Vagina (tissue), 2 donors: ENCODE measurements at regions not wholly inside any gene's neighbourhood (a gene's known extent, or its start where the extent isn't known, plus 50 kb on each side); places are given as distances from the start of the nearest gene placed in this dataset.

Experiments
- DNase-seq, 2 donors: peaks; one replicate each; pipeline ENCODE4 v3.0.0-alpha.2; 2017; ENCODE audit errors: extremely low spot score in 2 of 2
- H3K27ac ChIP-seq: fragments of 200-600 bp; sonication (generic); one replicate; pipeline ENCODE4 v1.5.1; 2019
- H3K27me3 ChIP-seq: fragments of 200-600 bp; sonication (generic); one replicate; pipeline ENCODE4 v1.5.1; 2019
- H3K36me3 ChIP-seq, 2 donors: fragments of 200-600 bp; sonication (generic); one replicate each; pipeline ENCODE4 v1.5.1; 2017 to 2019
- H3K4me1 ChIP-seq: fragments of 200-600 bp; sonication (generic); one replicate; pipeline ENCODE4 v1.5.1; 2019
- H3K4me3 ChIP-seq, 2 donors: fragments of 200-600 bp; sonication (generic); 1 replicate in 1 of 2; 2 replicates in 1 of 2; pipeline ENCODE4 v1.5.1; 2016 to 2019
- H3K9me3 ChIP-seq: fragments of 200-600 bp; sonication (generic); one replicate; pipeline ENCODE4 v1.5.1; 2019
- CTCF ChIP-seq, 3 experiments: fragments of 450-650 bp in 2 of 3; fragments of 200-600 bp in 1 of 3; sonication (generic) in 1 of 3; IDR thresholded peaks; one replicate each; pipeline ENCODE4 v1.5.1; 2017 to 2019; ENCODE audit warnings: antibody characterized with exemption in 3 of 3, mild to moderate bottlenecking in 2 of 3, moderate library complexity in 2 of 3
- POLR2A ChIP-seq, 2 donors: fragments of 450-650 bp; IDR thresholded peaks; one replicate each; pipeline ENCODE4 v1.6.1; 2017; ENCODE audit warnings: antibody characterized with exemption in 2 of 2, mild to moderate bottlenecking in 2 of 2, moderate library complexity in 2 of 2
- POLR2AphosphoS5 ChIP-seq, 2 donors: sonication (generic); formaldehyde crosslinking; IDR thresholded peaks; one replicate each; pipeline ENCODE4 v1.9.0; 2017; ENCODE audit warnings: antibody characterized with exemption in 2 of 2, mild to moderate bottlenecking in 2 of 2, low read depth in 1 of 2; ENCODE audit not compliant: insufficient read depth in 1 of 2
- intact Hi-C: fragments of 100-400 bp; cut with DNase I; formaldehyde crosslinking; loops from one replicate; pipeline ENCODE4 v1.15.1; 2023

GRCh38 chr9:79477241-79477840 lies 94.4 kb upstream of the TLE4 start:
- H3K4me1 ChIP-seq = no peaks in the 10 kb centered on the region
- no peak overlapping the region for H3K4me3 ChIP-seq
- H3K27me3 ChIP-seq = no peaks in the 10 kb centered on the region
- intact Hi-C loops = no loop called here
- no peak for DNase-seq
- no peak for TF ChIP-seq POLR2A (IDR thresholded peaks at IDR 0.05)
- no peak for TF ChIP-seq CTCF (IDR thresholded peaks at IDR 0.05)
- TF ChIP-seq POLR2AphosphoS5 (IDR thresholded peaks at IDR 0.05; ENCODE audit: insufficient read depth in 1 of 2, low read depth in 1 of 2) = no peak
- H3K27ac ChIP-seq = no peak overlapping the region
- H3K36me3 ChIP-seq = no peaks in the 10 kb centered on the region
- H3K9me3 ChIP-seq = no peaks in the 10 kb centered on the region

- no peaks in the 10 kb centered on the region for H3K9me3 ChIP-seq
- no peaks in the 10 kb centered on the region for H3K4me1 ChIP-seq
- H3K27me3 ChIP-seq = no peaks in the 10 kb centered on the region
- no peak overlapping the region for H3K27ac ChIP-seq
- H3K36me3 ChIP-seq = no peaks in the 10 kb centered on the region
- intact Hi-C loops = no loop called here
- TF ChIP-seq POLR2A (IDR thresholded peaks at IDR 0.05) = no peak
- peak in 1 of 2 donors; percentile 60 for TF ChIP-seq POLR2AphosphoS5 (IDR thresholded peaks at IDR 0.05; ENCODE audit: insufficient read depth in 1 of 2, low read depth in 1 of 2)
- H3K4me3 ChIP-seq = no peak overlapping the region
- no peak for DNase-seq
Observed at GRCh38 chr9:79477955-79478771, 93.6 kb upstream of the TLE4 start.

GRCh38 chr9:79480639-79481038 lies 91.1 kb upstream of the TLE4 start:
- H3K4me1 ChIP-seq = no peaks in the 10 kb centered on the region
- no peaks in the 10 kb centered on the region for H3K36me3 ChIP-seq
- H3K9me3 ChIP-seq = no peaks in the 10 kb centered on the region
- TF ChIP-seq POLR2AphosphoS5 (IDR thresholded peaks at IDR 0.05; ENCODE audit: insufficient read depth in 1 of 2, low read depth in 1 of 2) (peak in 1 of 2 donors; percentile 23), POLR2A (IDR thresholded peaks at IDR 0.05) (no peak)
- no peak overlapping the region for H3K27ac ChIP-seq
- intact Hi-C loops = no loop called here
- H3K4me3 ChIP-seq = no peak overlapping the region
- H3K27me3 ChIP-seq = no peaks in the 10 kb centered on the region
- no peak for DNase-seq

DNA sequence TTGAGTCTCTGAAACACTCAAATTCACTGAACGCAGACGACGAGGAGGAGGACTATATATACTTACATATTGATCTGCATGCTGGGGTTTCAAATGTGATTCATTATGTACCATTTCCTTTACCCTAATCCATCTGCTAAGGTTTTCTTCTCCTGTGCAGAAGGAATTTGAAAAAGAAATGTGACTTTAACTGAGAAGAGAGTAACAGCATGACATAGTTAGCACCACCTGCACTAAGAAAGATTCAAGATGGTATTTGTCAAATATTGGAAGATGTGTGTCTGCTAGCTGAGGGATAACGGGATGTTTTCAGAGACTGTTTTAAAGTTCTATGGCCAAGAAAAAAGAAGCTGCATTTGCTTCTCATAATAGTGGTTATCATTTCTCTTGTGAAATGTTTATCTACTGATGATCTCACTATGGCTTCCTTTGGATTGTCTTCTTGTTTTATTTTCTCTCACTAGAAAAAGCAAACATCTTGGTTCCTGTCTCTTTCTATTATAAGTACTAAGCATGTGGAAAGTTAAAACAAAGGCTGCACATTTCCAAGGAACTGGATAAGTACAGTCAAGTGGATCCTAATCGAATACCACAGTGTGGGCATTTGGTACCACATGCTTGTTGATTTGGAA lies 89.8 kb upstream of the TLE4 start:
- Histone ChIP-seq H3K4me1 (no peaks in the 10 kb centered on the region), H3K4me3 (no peak overlapping the region), H3K27ac (no peak overlapping the region), H3K36me3 (no peaks in the 10 kb centered on the region), H3K9me3 (no peaks in the 10 kb centered on the region), H3K27me3 (no peaks in the 10 kb centered on the region)
- intact Hi-C loops = no loop called here
- no peak for DNase-seq
- TF ChIP-seq POLR2AphosphoS5 (IDR thresholded peaks at IDR 0.05; ENCODE audit: insufficient read depth in 1 of 2, low read depth in 1 of 2) (no peak), POLR2A (IDR thresholded peaks at IDR 0.05) (no peak), CTCF (IDR thresholded peaks at IDR 0.05) (no peak)

DNA sequence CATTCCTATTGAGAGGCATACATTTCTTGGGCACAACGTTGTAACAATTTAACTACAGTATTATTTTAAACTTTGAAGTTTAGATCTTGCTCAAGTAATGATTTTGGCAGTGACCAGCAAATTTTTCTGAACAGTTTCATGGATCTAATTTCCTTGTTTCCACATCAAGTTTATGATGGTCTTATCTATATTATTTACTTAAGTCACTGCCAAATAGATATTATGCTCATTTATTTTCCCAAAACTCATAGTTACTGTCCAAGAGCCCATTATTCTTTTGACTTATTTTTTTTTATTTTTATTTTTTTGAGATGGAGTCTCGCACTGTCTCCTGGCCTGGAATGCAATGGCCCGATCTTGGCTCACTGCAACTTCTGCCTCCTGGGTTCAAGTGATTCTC lies 86.5 kb upstream of the TLE4 start:
- Histone ChIP-seq H3K4me1 (peaks cover 10% of the 10 kb centered on the region), H3K36me3 (no peaks in the 10 kb centered on the region), H3K27ac (no peak overlapping the region), H3K27me3 (no peaks in the 10 kb centered on the region), H3K4me3 (no peak overlapping the region), H3K9me3 (no peaks in the 10 kb centered on the region)
- intact Hi-C loops = no loop called here
- TF ChIP-seq POLR2AphosphoS5 (IDR thresholded peaks at IDR 0.05; ENCODE audit: insufficient read depth in 1 of 2, low read depth in 1 of 2) (no peak), CTCF (IDR thresholded peaks at IDR 0.05) (no peak), POLR2A (IDR thresholded peaks at IDR 0.05) (no peak)
- no peak for DNase-seq
